H1 (cell line): ENCODE measurements at regions not wholly inside any gene's neighbourhood (a gene's known extent, or its start where the extent isn't known, plus 50 kb on each side); places are given as distances from the start of the nearest gene placed in this dataset.

Source experiments
- BRCA1 ChIP-seq: IDR thresholded peaks from 2 replicates; pipeline ENCODE4 v1.6.1; 2012; ENCODE audit warnings: low read depth, low read length, improper control_type of control experiment
- CBX8 ChIP-seq: fragments of 300-800, 300-1000 bp; sonication (generic); IDR thresholded peaks from 2 replicates; pipeline ENCODE4 v1.7.1; 2016; ENCODE audit warnings: low read depth, low read length, borderline replicate concordance
- CHD7 ChIP-seq: fragments of 300-600 bp; sonication (generic); IDR thresholded peaks from 2 replicates; pipeline ENCODE4 v1.7.1; 2012; ENCODE audit warnings: low read length, moderate library complexity, mild to moderate bottlenecking, inconsistent platforms; ENCODE audit not compliant: insufficient replicate concordance
- CREB1 ChIP-seq: IDR thresholded peaks from 2 replicates; pipeline ENCODE4 v1.6.1; 2012; ENCODE audit warnings: inconsistent platforms
- CTBP2 ChIP-seq: IDR thresholded peaks from 2 replicates; pipeline ENCODE4 v1.7.0; 2011; ENCODE audit warnings: borderline replicate concordance, mild to moderate bottlenecking, moderate library complexity, mixed read lengths, low read length; ENCODE audit not compliant: insufficient read depth, insufficient read length
- JUN ChIP-seq: IDR thresholded peaks from 2 replicates; pipeline ENCODE4 v1.6.1; 2011; ENCODE audit warnings: low read depth, mild to moderate bottlenecking, improper control_type of control experiment, low read length
- MAFK ChIP-seq: IDR thresholded peaks from 2 replicates; pipeline ENCODE4 v1.6.1; 2012; ENCODE audit warnings: low read depth, mild to moderate bottlenecking, improper control_type of control experiment, low read length
- NANOG ChIP-seq: IDR thresholded peaks from 2 replicates; pipeline ENCODE4 v1.6.1; 2011; ENCODE audit warnings: low read length, low read depth, mild to moderate bottlenecking, inconsistent platforms; ENCODE audit not compliant: insufficient read depth, poor library complexity, severe bottlenecking
- RFX5 ChIP-seq: IDR thresholded peaks from 2 replicates; pipeline ENCODE4 v1.6.1; 2011; ENCODE audit warnings: low read depth, low read length, improper control_type of control experiment, borderline replicate concordance
- SAP30 ChIP-seq: fragments of 300-600 bp; sonication (generic); IDR thresholded peaks from 2 replicates; pipeline ENCODE4 v1.7.1; 2012; ENCODE audit warnings: low read length, moderate library complexity, mild to moderate bottlenecking, inconsistent platforms; ENCODE audit not compliant: insufficient read depth, insufficient replicate concordance
- SIN3A ChIP-seq, 2 experiments: IDR thresholded peaks in 1 of 2; conservative IDR thresholded peaks in 1 of 2; 2 replicates each; pipeline ENCODE4 v1.6.1; 2011 to 2012; ENCODE audit warnings: low read length in 2 of 2, improper control_type of control experiment in 1 of 2, low read depth in 1 of 2, mild to moderate bottlenecking in 1 of 2
- TAF1 ChIP-seq: IDR thresholded peaks from 2 replicates; pipeline ENCODE4 v1.6.1; 2011; ENCODE audit warnings: mild to moderate bottlenecking, low read depth, low read length

- TF ChIP-seq CHD7 (no peak), BRCA1 (no peak), CTBP2 (no peak), MAFK (no peak), CREB1 (no peak), RFX5 (no peak), TAF1 (no peak), JUN (no peak), NANOG (no peak), CBX8 (no peak), SAP30 (no peak), SIN3A (conservative IDR thresholded peaks at IDR 0.05 in 1 of 2, IDR thresholded peaks at IDR 0.05 in 1 of 2; ENCODE audit: low read depth in 1 of 2, low read length in 2 of 2) (no peak)
Measured at GRCh38 chr5:20307391-20307790, 319.4 kb upstream of the CDH18 start (continued).
